ENCODE measurements at regions not wholly inside any gene's neighbourhood (a gene's known extent, or its start where the extent isn't known, plus 50 kb on each side); places are given as distances from the start of the nearest gene placed in this dataset.

- DNase-seq: no peak
Measured at GRCh38 chr21:20302084-20302483, 696.1 kb upstream of the NCAM2 start.

GRCh38 chr21:20306836-20307235 lies 691.4 kb upstream of the NCAM2 start:
- DNase-seq: no peak

DNA sequence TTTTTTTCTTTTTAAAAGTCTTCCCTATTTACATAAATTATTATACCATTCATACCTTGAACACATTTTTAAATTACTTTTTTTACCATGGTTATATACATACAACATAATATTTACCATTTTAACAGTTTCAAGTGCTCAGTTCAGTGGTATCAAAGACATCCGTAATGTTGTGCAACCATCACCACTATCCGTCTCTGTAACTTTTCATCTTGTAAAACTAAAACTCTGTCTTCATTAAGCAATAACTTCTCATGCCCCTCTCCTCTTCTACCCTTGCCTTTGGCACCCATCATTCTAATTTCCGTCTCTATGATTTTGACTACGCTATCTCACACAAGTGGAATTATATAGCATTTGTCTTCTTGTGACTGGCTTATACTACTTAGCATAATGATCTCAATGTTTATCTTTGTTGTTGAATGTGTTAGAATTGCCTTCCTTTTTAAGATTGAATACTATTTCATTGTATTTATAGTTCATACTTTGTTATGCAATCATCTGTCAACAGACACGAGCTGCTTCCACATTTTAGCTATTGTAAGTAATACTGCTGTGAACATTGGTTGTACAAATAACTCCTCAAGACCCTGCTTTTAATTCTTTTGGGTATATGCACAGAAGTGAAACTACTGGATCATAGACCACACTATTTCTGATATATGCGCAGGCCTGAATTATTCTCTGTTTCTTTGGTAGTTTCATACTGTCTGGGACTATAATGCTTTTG lies 689.5 kb upstream of the NCAM2 start:
- DNase-seq: no peak

GRCh38 chr21:20311234-20311787 lies 686.9 kb upstream of the NCAM2 start:
- no peak for DNase-seq

- no peak for DNase-seq
Measured at GRCh38 chr21:20313013-20313412, 685.2 kb upstream of the NCAM2 start.

DNA sequence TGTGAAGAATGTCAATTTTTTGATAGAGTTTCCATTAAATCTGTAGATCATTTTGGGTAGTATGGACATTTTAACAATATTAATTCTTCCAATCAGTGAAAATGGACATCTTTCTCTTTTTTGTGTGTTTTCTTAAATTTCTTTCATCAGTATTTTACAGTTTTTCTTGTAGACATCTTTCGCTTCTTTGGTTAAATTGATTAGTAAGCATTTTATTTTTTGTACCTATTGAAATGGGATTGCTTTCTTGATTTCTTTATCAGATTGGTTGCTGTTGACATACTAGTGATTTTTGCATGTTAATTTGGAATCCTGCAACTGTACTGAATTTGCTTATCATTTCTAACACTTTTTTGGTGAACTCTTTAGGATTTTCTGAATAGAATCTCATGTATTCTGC lies 683.2 kb upstream of the NCAM2 start:
- no peak for DNase-seq

DNA sequence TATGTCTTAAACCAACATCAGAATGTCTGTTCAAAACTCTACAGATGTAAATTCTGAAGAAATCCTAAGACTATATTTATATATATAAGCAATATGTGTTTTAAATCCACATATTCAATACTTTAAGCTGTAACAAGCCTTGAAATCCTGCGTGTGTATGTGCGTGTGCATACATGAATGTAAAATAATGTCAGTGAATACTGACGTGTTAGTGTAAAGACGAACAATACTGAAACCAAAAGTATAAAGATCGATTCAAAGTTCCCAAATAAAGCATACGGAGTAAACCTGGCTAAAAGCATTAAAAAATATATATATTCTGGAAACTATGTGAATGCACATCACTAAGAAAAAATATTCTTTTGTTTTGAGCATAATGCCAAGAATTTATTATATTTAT lies 668.6 kb upstream of the NCAM2 start:
- no peak for DNase-seq

- no peak for DNase-seq
Measured at GRCh38 chr21:20330652-20331051, 667.6 kb upstream of the NCAM2 start.

GRCh38 chr21:20334585-20334984 lies 663.6 kb upstream of the NCAM2 start:
- DNase-seq: no peak

- no peak for DNase-seq
Measured at GRCh38 chr21:20341431-20341830, 656.8 kb upstream of the NCAM2 start.

DNA sequence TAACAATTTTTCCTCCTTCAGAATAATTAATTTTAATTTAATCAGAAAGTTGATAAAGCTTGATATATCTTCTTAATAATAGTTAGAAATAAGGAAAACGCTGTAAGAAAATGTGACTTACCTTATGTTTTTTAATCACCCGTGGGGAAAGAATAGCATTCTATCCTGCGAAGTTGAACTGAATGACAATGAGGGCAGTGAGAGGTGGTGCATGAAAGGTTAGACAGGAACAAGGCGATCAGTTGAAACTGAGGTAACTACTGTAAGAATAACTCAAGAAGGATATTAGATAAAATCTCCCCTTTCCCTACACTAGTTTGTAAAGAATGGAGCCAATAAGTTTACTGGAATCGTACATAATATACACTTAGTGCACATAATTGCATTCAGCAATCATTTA lies 655.0 kb upstream of the NCAM2 start:
- no peak for DNase-seq

DNA sequence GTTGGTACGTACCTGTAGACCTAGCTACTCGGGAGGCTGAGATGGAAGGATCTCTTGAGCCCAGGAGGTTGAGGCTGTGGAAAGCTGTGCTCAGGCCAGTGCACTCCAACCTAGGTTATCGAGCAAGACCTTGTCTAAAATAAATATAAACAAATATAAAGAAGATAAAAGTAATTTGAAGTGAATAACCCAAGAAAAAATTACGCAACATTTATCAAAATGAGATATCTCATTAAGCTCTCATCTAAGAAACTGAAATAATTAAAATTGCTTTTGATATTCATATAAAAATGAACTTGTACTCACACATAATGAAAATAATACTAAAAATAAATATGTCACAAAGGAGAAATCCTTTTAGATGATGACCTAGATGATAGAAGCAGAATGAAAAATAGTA lies 647.1 kb upstream of the NCAM2 start:
- no peak for DNase-seq

DNA sequence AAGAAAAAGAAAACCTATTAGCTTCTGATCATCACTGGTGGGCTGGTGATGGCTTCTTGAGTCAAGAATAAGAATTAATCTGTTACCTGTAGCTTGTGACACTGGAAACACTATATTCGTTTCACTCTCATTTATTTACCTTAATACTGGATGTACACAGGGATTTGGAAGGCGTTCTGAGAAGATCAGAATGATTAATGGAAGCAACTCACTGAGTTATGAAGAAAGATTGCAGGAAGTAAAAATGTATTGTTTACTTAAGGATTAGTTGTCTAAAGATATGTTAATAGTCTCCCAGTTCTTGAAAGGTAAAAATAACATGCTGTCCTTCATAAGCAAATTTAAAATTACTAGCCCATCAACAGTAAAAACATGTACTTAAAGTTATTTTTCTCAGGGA lies 644.9 kb upstream of the NCAM2 start:
- DNase-seq: no peak

- DNase-seq: no peak
Measured at GRCh38 chr21:20373031-20373430, 625.2 kb upstream of the NCAM2 start.

DNA sequence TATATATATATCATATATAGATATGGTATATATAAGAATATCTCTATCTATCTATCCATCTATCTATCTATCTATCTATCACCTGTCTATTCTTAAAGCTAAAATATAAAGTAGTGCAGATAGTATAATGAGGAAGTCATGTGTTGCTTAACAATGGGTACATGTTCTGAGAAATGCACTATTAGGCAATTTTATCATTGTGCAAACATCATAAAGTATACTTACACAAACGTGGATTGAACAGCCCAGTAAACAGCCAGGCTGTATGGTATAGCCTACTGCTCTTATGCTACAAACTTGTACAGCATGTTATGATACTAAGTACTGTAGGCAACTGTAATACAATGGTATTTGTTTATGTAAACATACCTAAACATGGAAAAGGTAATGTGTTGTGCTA lies 621.0 kb upstream of the NCAM2 start:
- DNase-seq: no peak

GRCh38 chr21:20388400-20388799 lies 609.8 kb upstream of the NCAM2 start:
- DNase-seq: no peak

DNA sequence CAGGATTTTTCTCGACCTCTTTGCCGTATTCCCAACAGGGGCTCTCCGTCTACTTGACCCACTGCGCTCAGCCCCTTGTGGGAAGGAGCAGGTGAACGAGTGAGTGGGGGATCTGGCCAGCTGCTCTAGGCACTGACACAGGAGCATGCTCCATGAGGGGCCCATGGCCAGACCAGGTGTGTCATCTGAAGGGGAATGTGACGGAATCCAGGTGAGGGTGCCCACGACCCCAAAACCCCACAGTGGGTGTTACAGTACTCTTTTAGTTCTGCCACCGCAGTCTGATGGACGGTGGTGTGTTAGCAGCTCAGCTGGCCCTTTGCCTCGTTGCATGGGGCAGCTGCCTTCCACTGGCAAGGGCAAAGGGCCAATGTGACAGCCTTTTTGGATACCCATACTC lies 601.4 kb upstream of the NCAM2 start:
- DNase-seq: no peak

DNA sequence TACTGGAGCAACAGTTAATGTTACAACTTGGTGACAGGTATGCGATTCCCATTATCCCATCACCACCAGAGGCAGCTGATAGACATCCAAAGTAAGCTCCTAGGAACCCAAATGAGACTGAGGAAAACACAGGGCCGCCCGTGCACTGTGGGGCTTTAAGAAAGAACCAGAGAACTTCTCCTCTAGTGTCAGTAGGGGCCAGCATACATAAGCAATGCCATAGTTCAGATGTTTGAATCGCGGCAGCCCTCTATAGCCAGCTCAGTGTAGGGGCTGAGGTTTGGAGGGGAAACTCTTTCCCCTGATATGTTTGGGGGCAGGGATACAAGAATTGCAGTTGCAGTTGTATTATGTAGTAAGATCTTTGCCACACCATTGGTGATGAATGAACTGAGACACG lies 593.3 kb upstream of the NCAM2 start:
- no peak for DNase-seq

GRCh38 chr21:20418353-20418752 lies 579.9 kb upstream of the NCAM2 start:
- DNase-seq: no peak

GRCh38 chr21:20419772-20420171 lies 578.4 kb upstream of the NCAM2 start:
- no peak for DNase-seq

DNA sequence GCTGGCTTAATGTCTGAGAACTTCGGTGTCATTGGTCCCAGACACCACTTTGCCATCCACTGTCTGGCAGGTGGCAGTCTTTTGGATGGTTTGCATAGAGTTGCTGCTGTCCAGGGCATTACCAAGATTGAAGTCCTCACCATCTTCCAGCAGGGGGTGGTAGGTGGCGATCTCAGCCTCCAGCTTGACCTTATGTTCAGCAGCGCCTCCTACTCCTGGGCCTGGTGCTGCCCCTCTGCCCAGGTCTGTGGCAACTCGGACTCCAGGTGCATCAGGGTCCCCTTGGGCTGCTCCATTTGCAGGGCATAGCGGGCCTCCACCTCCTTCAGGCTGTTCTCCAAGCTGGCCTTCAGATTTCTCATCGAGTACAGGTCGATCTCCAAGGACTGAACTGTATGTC lies 573.3 kb upstream of the NCAM2 start:
- no peak for DNase-seq

GRCh38 chr21:20425856-20426255 lies 572.4 kb upstream of the NCAM2 start:
- DNase-seq: no peak

DNA sequence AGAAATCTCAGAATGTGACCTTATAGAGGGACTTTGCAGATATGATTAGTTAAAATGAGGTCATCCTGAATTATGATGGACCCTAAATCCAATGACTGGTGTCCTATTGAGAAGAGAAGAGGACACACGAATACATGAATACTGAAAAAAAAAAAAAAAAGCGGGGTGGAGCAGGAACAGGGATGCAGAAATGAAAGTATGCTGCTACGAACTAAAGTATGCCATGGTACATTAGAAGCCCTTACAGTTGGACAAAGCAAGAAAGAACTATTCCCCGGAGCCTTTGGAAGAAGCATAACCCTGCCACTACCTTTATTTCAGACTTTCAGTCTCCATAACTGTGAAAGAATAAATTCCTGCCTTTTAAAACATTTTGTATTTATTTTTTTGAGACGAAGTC lies 557.9 kb upstream of the NCAM2 start:
- DNase-seq: no peak

- DNase-seq: peak; percentile 0
Measured at GRCh38 chr21:20443558-20444155, 554.6 kb upstream of the NCAM2 start.

DNA sequence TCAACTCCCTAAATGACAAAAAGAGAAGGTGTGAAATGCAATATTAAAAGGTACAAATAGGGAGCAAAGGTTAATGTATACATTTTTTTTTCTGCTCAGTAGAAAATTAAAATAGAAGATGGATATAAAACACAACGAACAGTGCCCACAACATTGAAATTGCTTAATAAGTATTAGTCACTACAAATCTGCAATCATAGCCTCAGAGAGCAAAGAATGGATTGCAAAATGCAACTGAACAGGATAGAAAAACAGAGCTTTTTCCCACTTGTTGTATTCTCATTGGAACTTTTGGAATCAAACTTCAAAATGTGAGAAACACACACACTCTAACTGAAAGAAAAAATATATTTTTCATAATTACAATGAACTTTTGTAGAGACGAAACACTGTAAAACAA lies 552.2 kb upstream of the NCAM2 start:
- no peak for DNase-seq

All from NCI-H1436 (cell line).